ENCODE measurements at regions not wholly inside any gene's neighbourhood (a gene's known extent, or its start where the extent isn't known, plus 50 kb on each side); places are given as distances from the start of the nearest gene placed in this dataset.

GRCh38 chr7:47149208-47149839 lies 432.6 kb downstream of the TNS3 start:
- H3K4me1 ChIP-seq (ENCODE audit: control insufficient read depth, insufficient read depth, low read length): peaks cover 4% of the 10 kb centered on the region
- no peak overlapping the region for H3K4me3 ChIP-seq (ENCODE audit: insufficient read depth, low read depth, low read length)
- H3K9me3 ChIP-seq (ENCODE audit: control insufficient read depth, low read length): no peaks in the 10 kb centered on the region
- H3K27me3 ChIP-seq (ENCODE audit: control insufficient read depth, insufficient read depth, low read length, poor library complexity, severe bottlenecking): no peaks in the 10 kb centered on the region
- WGBS, 2 experiments: 91 to 92% methylated on average over 4 to 6 of the region's 6 CpGs
- H3K27ac ChIP-seq (ENCODE audit: insufficient read depth, low read depth, low read length, poor library complexity, severe bottlenecking): no peak overlapping the region
- H3K36me3 ChIP-seq (ENCODE audit: control insufficient read depth, insufficient read depth, low read length): no peaks in the 10 kb centered on the region

- Histone ChIP-seq H3K9me3 (ENCODE audit: control insufficient read depth, low read length) (no peaks in the 10 kb centered on the region), H3K4me3 (ENCODE audit: insufficient read depth, low read depth, low read length) (no peak overlapping the region), H3K27ac (ENCODE audit: insufficient read depth, low read depth, low read length, poor library complexity, severe bottlenecking) (no peak overlapping the region), H3K36me3 (ENCODE audit: control insufficient read depth, insufficient read depth, low read length) (no peaks in the 10 kb centered on the region), H3K27me3 (ENCODE audit: control insufficient read depth, insufficient read depth, low read length, poor library complexity, severe bottlenecking) (no peaks in the 10 kb centered on the region), H3K4me1 (ENCODE audit: control insufficient read depth, insufficient read depth, low read length) (peaks cover 3% of the 10 kb centered on the region)
- 92 to 96% methylated on average over 4 of the region's 5 CpGs for WGBS, 2 experiments
Observed at GRCh38 chr7:47148536-47149207, 433.2 kb downstream of the TNS3 start.

- Histone ChIP-seq H3K27ac (ENCODE audit: insufficient read depth, low read depth, low read length, poor library complexity, severe bottlenecking) (no peak overlapping the region), H3K9me3 (ENCODE audit: control insufficient read depth, low read length) (no peaks in the 10 kb centered on the region), H3K4me3 (ENCODE audit: insufficient read depth, low read depth, low read length) (no peak overlapping the region), H3K27me3 (ENCODE audit: control insufficient read depth, insufficient read depth, low read length, poor library complexity, severe bottlenecking) (no peaks in the 10 kb centered on the region), H3K4me1 (ENCODE audit: control insufficient read depth, insufficient read depth, low read length) (no peaks in the 10 kb centered on the region), H3K36me3 (ENCODE audit: control insufficient read depth, insufficient read depth, low read length) (no peaks in the 10 kb centered on the region)
- 86 to 89% methylated on average over 3 of the region's 3 CpGs for WGBS, 2 experiments
Observed at GRCh38 chr7:47147213-47147631, 434.7 kb downstream of the TNS3 start.

- Histone ChIP-seq H3K4me1 (ENCODE audit: control insufficient read depth, insufficient read depth, low read length) (no peaks in the 10 kb centered on the region), H3K4me3 (ENCODE audit: insufficient read depth, low read depth, low read length) (no peak overlapping the region), H3K27ac (ENCODE audit: insufficient read depth, low read depth, low read length, poor library complexity, severe bottlenecking) (no peak overlapping the region), H3K9me3 (ENCODE audit: control insufficient read depth, low read length) (no peaks in the 10 kb centered on the region), H3K36me3 (ENCODE audit: control insufficient read depth, insufficient read depth, low read length) (no peaks in the 10 kb centered on the region), H3K27me3 (ENCODE audit: control insufficient read depth, insufficient read depth, low read length, poor library complexity, severe bottlenecking) (no peaks in the 10 kb centered on the region)
- WGBS, 2 experiments: 53 to 63% methylated on average over 1 of the region's 1 CpG
Observed at GRCh38 chr7:47145982-47146381, 435.9 kb downstream of the TNS3 start.

- Histone ChIP-seq H3K4me1 (ENCODE audit: control insufficient read depth, insufficient read depth, low read length) (no peaks in the 10 kb centered on the region), H3K27ac (ENCODE audit: insufficient read depth, low read depth, low read length, poor library complexity, severe bottlenecking) (no peak overlapping the region), H3K27me3 (ENCODE audit: control insufficient read depth, insufficient read depth, low read length, poor library complexity, severe bottlenecking) (no peaks in the 10 kb centered on the region), H3K36me3 (ENCODE audit: control insufficient read depth, insufficient read depth, low read length) (no peaks in the 10 kb centered on the region), H3K9me3 (ENCODE audit: control insufficient read depth, low read length) (no peaks in the 10 kb centered on the region), H3K4me3 (ENCODE audit: insufficient read depth, low read depth, low read length) (no peak overlapping the region)
- 94 to 100% methylated on average over 1 of the region's 1 CpG for WGBS, 2 experiments
Observed at GRCh38 chr7:47145186-47145725, 436.7 kb downstream of the TNS3 start.

- no peak overlapping the region for H3K27ac ChIP-seq (ENCODE audit: insufficient read depth, low read depth, low read length, poor library complexity, severe bottlenecking)
- H3K9me3 ChIP-seq (ENCODE audit: control insufficient read depth, low read length): no peaks in the 10 kb centered on the region
- 93% methylated on average over 1 of the region's 1 CpG; no CpG with 5 or more reads in 1 of the 2 experiments for WGBS, 2 experiments
- no peaks in the 10 kb centered on the region for H3K36me3 ChIP-seq (ENCODE audit: control insufficient read depth, insufficient read depth, low read length)
- H3K27me3 ChIP-seq (ENCODE audit: control insufficient read depth, insufficient read depth, low read length, poor library complexity, severe bottlenecking): peaks cover 3% of the 10 kb centered on the region
- no peaks in the 10 kb centered on the region for H3K4me1 ChIP-seq (ENCODE audit: control insufficient read depth, insufficient read depth, low read length)
- no peak overlapping the region for H3K4me3 ChIP-seq (ENCODE audit: insufficient read depth, low read depth, low read length)
Observed at GRCh38 chr7:47143339-47143738, 438.6 kb downstream of the TNS3 start.

- 88 to 89% methylated on average over 1 of the region's 1 CpG for WGBS, 2 experiments
- Histone ChIP-seq H3K4me3 (ENCODE audit: insufficient read depth, low read depth, low read length) (no peak overlapping the region), H3K4me1 (ENCODE audit: control insufficient read depth, insufficient read depth, low read length) (no peaks in the 10 kb centered on the region), H3K27ac (ENCODE audit: insufficient read depth, low read depth, low read length, poor library complexity, severe bottlenecking) (no peak overlapping the region), H3K27me3 (ENCODE audit: control insufficient read depth, insufficient read depth, low read length, poor library complexity, severe bottlenecking) (peaks cover 3% of the 10 kb centered on the region), H3K36me3 (ENCODE audit: control insufficient read depth, insufficient read depth, low read length) (no peaks in the 10 kb centered on the region), H3K9me3 (ENCODE audit: control insufficient read depth, low read length) (no peaks in the 10 kb centered on the region)
Observed at GRCh38 chr7:47142867-47143175, 439.1 kb downstream of the TNS3 start.

GRCh38 chr7:47142169-47142866 lies 439.6 kb downstream of the TNS3 start:
- 92 to 93% methylated on average over 10 of the region's 10 CpGs for WGBS, 2 experiments
- Histone ChIP-seq H3K36me3 (ENCODE audit: control insufficient read depth, insufficient read depth, low read length) (no peaks in the 10 kb centered on the region), H3K27ac (ENCODE audit: insufficient read depth, low read depth, low read length, poor library complexity, severe bottlenecking) (no peak overlapping the region), H3K4me1 (ENCODE audit: control insufficient read depth, insufficient read depth, low read length) (no peaks in the 10 kb centered on the region), H3K4me3 (ENCODE audit: insufficient read depth, low read depth, low read length) (no peak overlapping the region), H3K9me3 (ENCODE audit: control insufficient read depth, low read length) (no peaks in the 10 kb centered on the region), H3K27me3 (ENCODE audit: control insufficient read depth, insufficient read depth, low read length, poor library complexity, severe bottlenecking) (peaks cover 3% of the 10 kb centered on the region)

- 80 to 100% methylated on average over 1 of the region's 1 CpG for WGBS, 2 experiments
- Histone ChIP-seq H3K4me3 (ENCODE audit: insufficient read depth, low read depth, low read length) (no peak overlapping the region), H3K27me3 (ENCODE audit: control insufficient read depth, insufficient read depth, low read length, poor library complexity, severe bottlenecking) (no peaks in the 10 kb centered on the region), H3K9me3 (ENCODE audit: control insufficient read depth, low read length) (no peaks in the 10 kb centered on the region), H3K36me3 (ENCODE audit: control insufficient read depth, insufficient read depth, low read length) (no peaks in the 10 kb centered on the region), H3K4me1 (ENCODE audit: control insufficient read depth, insufficient read depth, low read length) (no peaks in the 10 kb centered on the region), H3K27ac (ENCODE audit: insufficient read depth, low read depth, low read length, poor library complexity, severe bottlenecking) (no peak overlapping the region)
Observed at GRCh38 chr7:47132471-47132870, 449.4 kb downstream of the TNS3 start.

- H3K4me1 ChIP-seq (ENCODE audit: control insufficient read depth, insufficient read depth, low read length): no peaks in the 10 kb centered on the region
- no peak overlapping the region for H3K4me3 ChIP-seq (ENCODE audit: insufficient read depth, low read depth, low read length)
- H3K9me3 ChIP-seq (ENCODE audit: control insufficient read depth, low read length): no peaks in the 10 kb centered on the region
- H3K27me3 ChIP-seq (ENCODE audit: control insufficient read depth, insufficient read depth, low read length, poor library complexity, severe bottlenecking): no peaks in the 10 kb centered on the region
- no peak overlapping the region for H3K27ac ChIP-seq (ENCODE audit: insufficient read depth, low read depth, low read length, poor library complexity, severe bottlenecking)
- H3K36me3 ChIP-seq (ENCODE audit: control insufficient read depth, insufficient read depth, low read length): no peaks in the 10 kb centered on the region
Observed at GRCh38 chr7:47128700-47129099, 453.2 kb downstream of the TNS3 start.
